GM21576 (cell line): ENCODE measurements at regions not wholly inside any gene's neighbourhood (a gene's known extent, or its start where the extent isn't known, plus 50 kb on each side); places are given as distances from the start of the nearest gene placed in this dataset.

ENCODE experiments used
- ATAC-seq: cut with Tn5 transposase; IDR thresholded peaks from one replicate; pipeline ENCODE4 v1.9.1; 2021; ENCODE audit warnings: mild to moderate bottlenecking, moderate library complexity; ENCODE audit not compliant: unreplicated experiment

GRCh38 chr2:173761603-173762119, 203.5 kb downstream of the SP3 start:
- ATAC-seq: no peak

- ATAC-seq: no peak
Measured at GRCh38 chr2:173762221-173762620, 203.0 kb downstream of the SP3 start.

- ATAC-seq: no peak
Measured at GRCh38 chr2:173762864-173763263, 202.3 kb downstream of the SP3 start.

DNA sequence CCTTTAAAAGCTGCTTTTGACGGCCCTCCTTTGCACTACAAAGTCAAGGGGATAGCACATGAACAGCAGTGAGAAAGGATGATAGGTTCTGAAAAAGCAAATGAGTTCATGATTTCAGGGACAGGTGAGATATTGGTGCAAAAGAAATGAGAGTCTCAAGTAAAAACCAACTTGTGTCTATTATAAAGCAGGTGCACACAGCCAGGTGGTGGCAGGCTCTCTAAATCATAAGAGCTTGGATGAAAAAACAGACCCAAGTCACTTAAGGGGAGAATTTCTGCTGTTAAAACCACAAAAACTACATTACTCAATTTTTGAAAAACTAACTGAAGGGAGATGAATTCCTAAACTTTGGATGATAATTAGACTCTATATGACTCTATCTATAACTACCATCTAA, 201.5 kb downstream of the SP3 start:
- ATAC-seq: no peak

- ATAC-seq: no peak
Measured at GRCh38 chr2:173764094-173764493, 201.1 kb downstream of the SP3 start.

DNA sequence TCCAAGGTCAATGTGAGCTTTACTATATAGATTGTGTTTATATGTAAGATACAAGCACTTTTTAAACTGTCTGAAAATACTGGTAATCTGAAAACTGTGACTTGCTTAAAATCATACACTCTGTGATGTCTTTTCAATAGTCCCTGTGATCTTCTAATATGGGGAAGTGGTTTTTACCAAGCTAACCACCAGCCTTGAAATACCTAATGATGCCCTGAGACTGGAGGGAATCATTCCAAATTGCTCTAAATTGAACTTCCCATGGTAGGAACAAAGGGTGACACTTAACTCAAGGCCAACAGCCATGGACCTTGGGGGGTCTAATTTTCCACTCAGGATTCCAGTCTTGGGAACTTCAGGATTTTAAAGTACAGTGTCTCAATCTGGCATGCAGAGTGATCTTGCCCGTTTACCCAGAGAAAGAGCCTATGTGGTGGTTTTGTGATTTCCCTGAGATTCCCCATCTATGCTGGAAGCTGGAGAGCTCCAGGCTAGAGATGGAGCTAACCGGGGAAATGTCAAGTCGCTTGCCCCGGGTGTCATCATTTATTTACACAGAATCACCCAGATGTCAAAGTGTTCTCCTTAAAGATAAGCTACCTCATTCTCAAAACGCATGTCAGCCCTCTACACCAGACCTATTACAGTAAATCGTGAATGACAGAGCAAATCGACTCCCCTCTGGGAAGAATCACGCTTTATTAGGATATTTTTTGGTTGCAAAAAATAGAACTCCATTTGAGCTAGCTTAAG, 198.5 kb downstream of the SP3 start:
- ATAC-seq: no peak

GRCh38 chr2:173770947-173771678, 194.1 kb downstream of the SP3 start:
- no peak for ATAC-seq

DNA sequence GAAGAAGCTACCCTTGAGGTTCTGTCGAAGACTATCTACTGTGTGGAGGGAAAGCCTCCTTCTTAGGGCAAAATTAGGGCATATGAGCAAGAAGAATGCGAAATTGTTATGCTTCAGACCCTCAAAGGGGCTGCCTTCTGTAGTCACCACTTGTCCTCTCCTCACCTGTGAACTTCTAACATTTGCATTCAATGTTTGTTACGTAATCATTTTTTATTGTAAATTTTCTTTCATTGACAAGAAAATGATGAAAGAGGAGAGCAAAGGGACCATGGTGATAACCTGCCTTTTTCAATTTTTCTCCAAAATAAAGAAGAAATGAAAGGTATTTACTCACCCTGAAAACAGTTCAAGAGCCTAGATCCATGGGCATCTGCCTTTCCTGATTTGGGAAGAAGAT, 193.0 kb downstream of the SP3 start:
- no peak for ATAC-seq

GRCh38 chr2:173773076-173773475, 192.1 kb downstream of the SP3 start:
- ATAC-seq: no peak

DNA sequence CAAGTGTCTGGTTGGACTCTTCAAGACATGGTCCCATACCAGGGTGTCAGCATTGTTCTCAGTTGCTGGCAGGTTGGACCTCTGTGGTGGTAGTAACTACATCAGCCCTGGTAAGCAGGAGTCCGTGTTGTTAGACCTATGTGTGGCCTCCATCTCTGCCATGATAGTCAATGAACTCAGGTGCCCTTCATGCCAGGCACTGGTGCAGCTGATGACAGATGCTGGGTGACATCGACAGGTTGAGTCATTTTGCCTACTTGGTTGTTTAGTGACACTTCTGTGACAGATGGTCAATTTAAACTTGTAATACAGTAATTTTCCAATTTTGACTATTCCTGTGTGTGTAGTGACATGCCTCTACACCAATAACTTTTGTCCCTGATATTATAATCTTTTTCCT, 189.7 kb downstream of the SP3 start:
- no peak for ATAC-seq

- ATAC-seq: no peak
Measured at GRCh38 chr2:173782681-173783080, 182.5 kb downstream of the SP3 start.

- ATAC-seq: no peak
Measured at GRCh38 chr2:173783382-173783781, 181.8 kb downstream of the SP3 start.

- ATAC-seq: no peak
Measured at GRCh38 chr2:173785813-173786212, 179.4 kb downstream of the SP3 start.

- no peak for ATAC-seq
Measured at GRCh38 chr2:173791502-173791901, 173.7 kb downstream of the SP3 start.

- ATAC-seq: no peak
Measured at GRCh38 chr2:173792166-173792565, 173.0 kb downstream of the SP3 start.

- no peak for ATAC-seq
Measured at GRCh38 chr2:173792741-173793140, 172.4 kb downstream of the SP3 start.

GRCh38 chr2:173793709-173794565, 171.2 kb downstream of the SP3 start:
- ATAC-seq: no peak

- ATAC-seq: no peak
Measured at GRCh38 chr2:173797586-173798263, 167.4 kb downstream of the SP3 start.

- ATAC-seq: no peak
Measured at GRCh38 chr2:173802518-173802917, 162.7 kb downstream of the SP3 start.

- ATAC-seq: no peak
Measured at GRCh38 chr2:173803449-173803848, 161.7 kb downstream of the SP3 start.

DNA sequence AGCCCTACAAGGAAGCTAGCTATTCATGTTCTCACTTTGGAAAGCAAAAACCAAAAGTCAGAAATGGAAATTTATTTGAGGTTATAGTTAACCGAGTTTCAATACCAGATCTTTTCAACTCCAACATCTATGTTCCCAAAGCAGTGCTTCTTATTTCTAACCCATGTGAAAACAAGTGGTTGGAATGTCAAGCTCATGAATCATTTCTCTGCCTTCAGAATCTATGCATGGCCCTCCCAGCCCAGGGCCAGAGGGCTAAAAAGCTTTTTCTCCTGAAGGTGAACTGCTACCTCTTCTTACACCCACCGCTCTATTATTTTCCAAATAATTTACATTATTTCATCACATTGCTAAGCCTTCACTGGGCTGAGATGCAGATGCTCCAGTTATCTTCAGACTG, 158.4 kb downstream of the SP3 start:
- no peak for ATAC-seq
